ENCODE measurements at regions not wholly inside any gene's neighbourhood (a gene's known extent, or its start where the extent isn't known, plus 50 kb on each side); places are given as distances from the start of the nearest gene placed in this dataset.

DNA sequence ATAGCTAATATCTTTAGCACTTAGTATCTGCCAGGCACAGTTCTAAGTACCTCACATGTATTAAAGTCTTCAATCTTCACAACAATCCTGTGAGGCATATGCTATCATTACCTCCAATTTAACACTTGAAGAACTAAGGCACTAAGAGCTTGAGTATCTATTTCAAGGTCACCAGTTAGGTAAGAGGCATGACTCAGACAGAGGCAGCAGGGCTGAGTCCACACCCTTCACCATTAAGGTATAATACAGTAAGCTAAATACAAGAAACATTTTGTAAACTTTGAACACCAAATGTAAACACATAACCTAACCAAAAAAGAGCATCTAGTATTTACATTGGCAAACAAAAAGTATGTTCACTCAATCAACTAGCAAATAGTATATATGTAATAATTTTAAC lies 1410.9 kb downstream of the PCDH18 start:
- TF ChIP-seq, protein P1, sequence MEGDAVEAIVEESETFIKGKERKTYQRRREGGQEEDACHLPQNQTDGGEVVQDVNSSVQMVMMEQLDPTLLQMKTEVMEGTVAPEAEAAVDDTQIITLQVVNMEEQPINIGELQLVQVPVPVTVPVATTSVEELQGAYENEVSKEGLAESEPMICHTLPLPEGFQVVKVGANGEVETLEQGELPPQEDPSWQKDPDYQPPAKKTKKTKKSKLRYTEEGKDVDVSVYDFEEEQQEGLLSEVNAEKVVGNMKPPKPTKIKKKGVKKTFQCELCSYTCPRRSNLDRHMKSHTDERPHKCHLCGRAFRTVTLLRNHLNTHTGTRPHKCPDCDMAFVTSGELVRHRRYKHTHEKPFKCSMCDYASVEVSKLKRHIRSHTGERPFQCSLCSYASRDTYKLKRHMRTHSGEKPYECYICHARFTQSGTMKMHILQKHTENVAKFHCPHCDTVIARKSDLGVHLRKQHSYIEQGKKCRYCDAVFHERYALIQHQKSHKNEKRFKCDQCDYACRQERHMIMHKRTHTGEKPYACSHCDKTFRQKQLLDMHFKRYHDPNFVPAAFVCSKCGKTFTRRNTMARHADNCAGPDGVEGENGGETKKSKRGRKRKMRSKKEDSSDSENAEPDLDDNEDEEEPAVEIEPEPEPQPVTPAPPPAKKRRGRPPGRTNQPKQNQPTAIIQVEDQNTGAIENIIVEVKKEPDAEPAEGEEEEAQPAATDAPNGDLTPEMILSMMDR (conservative IDR thresholded peaks at IDR 0.05; ENCODE audit: low read depth, low read length) = no peak
- TF ChIP-seq SMC3 (IDR thresholded peaks at IDR 0.05; ENCODE audit: low read depth, low read length) = no peak
- TF ChIP-seq CEBPB (IDR thresholded peaks at IDR 0.05; ENCODE audit: low read depth, low read length) = no peak
- no peak for TF ChIP-seq POLR2A (IDR thresholded peaks at IDR 0.05; ENCODE audit: low read depth, low read length)
- TF ChIP-seq MAZ (IDR thresholded peaks at IDR 0.05; ENCODE audit: borderline replicate concordance, low read depth, low read length) = no peak
- no peak for TF ChIP-seq NFE2L2 (IDR thresholded peaks at IDR 0.05; ENCODE audit: low read depth, low read length)
- TF ChIP-seq, protein P2, sequence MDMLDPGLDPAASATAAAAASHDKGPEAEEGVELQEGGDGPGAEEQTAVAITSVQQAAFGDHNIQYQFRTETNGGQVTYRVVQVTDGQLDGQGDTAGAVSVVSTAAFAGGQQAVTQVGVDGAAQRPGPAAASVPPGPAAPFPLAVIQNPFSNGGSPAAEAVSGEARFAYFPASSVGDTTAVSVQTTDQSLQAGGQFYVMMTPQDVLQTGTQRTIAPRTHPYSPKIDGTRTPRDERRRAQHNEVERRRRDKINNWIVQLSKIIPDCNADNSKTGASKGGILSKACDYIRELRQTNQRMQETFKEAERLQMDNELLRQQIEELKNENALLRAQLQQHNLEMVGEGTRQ (IDR thresholded peaks at IDR 0.05; ENCODE audit: low read depth, low read length) = no peak
- TF ChIP-seq MXI1 (IDR thresholded peaks at IDR 0.05; ENCODE audit: borderline replicate concordance, low read depth, low read length) = no peak
- TF ChIP-seq BHLHE40 (IDR thresholded peaks at IDR 0.05; ENCODE audit: low read depth, low read length) = no peak
- TF ChIP-seq RCOR1 (IDR thresholded peaks at IDR 0.05; ENCODE audit: insufficient replicate concordance, low read length) = no peak
- no peak for TF ChIP-seq RAD21 (IDR thresholded peaks at IDR 0.05; ENCODE audit: low read length)

Data from IMR-90 (cell line).